GM19438 (cell line): ENCODE measurements at regions not wholly inside any gene's neighbourhood (a gene's known extent, or its start where the extent isn't known, plus 50 kb on each side); places are given as distances from the start of the nearest gene placed in this dataset.

ENCODE experiments used
- ATAC-seq: cut with Tn5 transposase; IDR thresholded peaks from one replicate; pipeline ENCODE4 v1.9.1; 2021; ENCODE audit warnings: low read depth; ENCODE audit not compliant: unreplicated experiment

GRCh38 chr13:22111152-22111783 lies 440.4 kb downstream of the FGF9 start:
- ATAC-seq: no peak

GRCh38 chr13:22111961-22112360 lies 441.1 kb downstream of the FGF9 start:
- ATAC-seq: no peak

GRCh38 chr13:22112956-22113745 lies 442.3 kb downstream of the FGF9 start:
- no peak for ATAC-seq

GRCh38 chr13:22114630-22115311 lies 443.9 kb downstream of the FGF9 start:
- ATAC-seq: peak; percentile 92

GRCh38 chr13:22118158-22118557 lies 447.3 kb downstream of the FGF9 start:
- no peak for ATAC-seq

- ATAC-seq: no peak
These were observed 449.8 kb downstream of the FGF9 start for GRCh38 chr13:22120646-22121045.

GRCh38 chr13:22121146-22121739 lies 450.4 kb downstream of the FGF9 start:
- no peak for ATAC-seq

- peak; percentile 98 for ATAC-seq
These were observed 455.7 kb downstream of the FGF9 start for GRCh38 chr13:22126433-22127021.

- no peak for ATAC-seq
These were observed 456.6 kb downstream of the FGF9 start for GRCh38 chr13:22127277-22128164.

- no peak for ATAC-seq
These were observed 457.9 kb downstream of the FGF9 start for GRCh38 chr13:22128441-22129408.

- ATAC-seq: no peak
These were observed 459.4 kb downstream of the FGF9 start for GRCh38 chr13:22130254-22130653.

GRCh38 chr13:22134261-22134660 lies 463.4 kb downstream of the FGF9 start:
- ATAC-seq: no peak

- ATAC-seq: no peak
These were observed 464.6 kb downstream of the FGF9 start for GRCh38 chr13:22135446-22135845.

- ATAC-seq: no peak
These were observed 466.6 kb downstream of the FGF9 start for GRCh38 chr13:22137361-22138050.

GRCh38 chr13:22138947-22139346 lies 468.1 kb downstream of the FGF9 start:
- no peak for ATAC-seq

GRCh38 chr13:22141716-22142115 lies 470.8 kb downstream of the FGF9 start:
- ATAC-seq: no peak

GRCh38 chr13:22143671-22144070 lies 472.8 kb downstream of the FGF9 start:
- ATAC-seq: no peak

GRCh38 chr13:22144806-22145205 lies 473.9 kb downstream of the FGF9 start:
- ATAC-seq: no peak
